ENCODE measurements at regions not wholly inside any gene's neighbourhood (a gene's known extent, or its start where the extent isn't known, plus 50 kb on each side); places are given as distances from the start of the nearest gene placed in this dataset.
"Not testable (repeated sequence)": the region's sequence is repeated elsewhere in the genome, so short reads cannot be mapped to it uniquely, and the experiment has no call there.

DNA sequence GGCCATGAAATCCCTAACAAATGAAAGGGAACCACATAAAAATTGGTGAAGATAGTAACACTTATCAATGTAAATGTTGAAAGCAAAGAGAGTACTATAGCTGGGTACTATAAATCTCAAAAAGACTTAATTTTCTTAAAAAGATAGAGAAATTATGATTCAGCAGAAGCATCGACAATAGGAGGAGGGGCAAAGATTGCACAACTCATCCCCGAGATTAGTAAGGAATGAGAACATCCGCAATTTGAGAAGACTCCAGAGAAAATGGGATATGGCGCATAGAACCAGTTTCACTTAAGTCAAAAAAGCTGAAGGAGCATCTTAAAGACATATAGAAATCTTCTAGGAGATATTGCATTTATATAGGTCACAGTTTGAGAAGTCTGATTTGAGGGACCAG lies 220.2 kb upstream of the SLC16A7 start:
- H3K4me3 ChIP-seq = no peak overlapping the region
- intact Hi-C loops (cut with DNase I) = no loop called here
- no peaks in the 10 kb centered on the region for H3K36me3 ChIP-seq
- H3K9me3 ChIP-seq = no peaks in the 10 kb centered on the region
- TF ChIP-seq CTCF (IDR thresholded peaks at IDR 0.05) = no peak
- H3K27me3 ChIP-seq = no peaks in the 10 kb centered on the region
- no peaks in the 10 kb centered on the region for H3K4me1 ChIP-seq
- DNase-seq = no peak
- no peak overlapping the region for H3K27ac ChIP-seq
- H3K9ac ChIP-seq (ENCODE audit: low read depth in 2 of 2, low read length in 2 of 2) = no peak overlapping the region

DNA sequence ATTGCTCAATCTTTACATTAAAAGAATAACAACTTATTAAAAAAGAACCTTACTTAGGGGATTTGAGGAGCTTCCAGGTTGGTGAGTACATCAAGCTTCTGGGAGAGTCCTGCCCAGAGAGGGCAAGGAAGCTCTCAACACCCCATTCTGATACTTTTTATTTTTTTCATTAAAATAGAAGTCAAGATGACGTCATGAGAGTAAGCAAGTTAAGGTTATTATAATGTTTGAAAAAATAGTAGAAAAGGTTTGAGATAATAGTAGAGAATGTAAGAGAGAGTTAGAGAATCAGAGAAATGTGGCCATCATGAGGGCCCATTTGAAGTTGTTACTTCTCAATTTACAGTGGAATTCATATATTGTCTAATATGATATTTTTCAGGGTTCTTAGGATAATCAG lies 221.0 kb upstream of the SLC16A7 start:
- no peaks in the 10 kb centered on the region for H3K36me3 ChIP-seq
- DNase-seq = no peak
- H3K4me1 ChIP-seq = no peaks in the 10 kb centered on the region
- H3K27ac ChIP-seq = no peak overlapping the region
- H3K9me3 ChIP-seq = no peaks in the 10 kb centered on the region
- no peak for TF ChIP-seq CTCF (IDR thresholded peaks at IDR 0.05)
- H3K9ac ChIP-seq (ENCODE audit: low read depth in 2 of 2, low read length in 2 of 2) = no peak overlapping the region
- intact Hi-C loops (cut with DNase I) = no loop called here
- H3K27me3 ChIP-seq = no peaks in the 10 kb centered on the region
- no peak overlapping the region for H3K4me3 ChIP-seq

- intact Hi-C loops (cut with DNase I) = no loop called here
- no peak overlapping the region for H3K9ac ChIP-seq (ENCODE audit: low read depth in 2 of 2, low read length in 2 of 2)
- H3K27ac ChIP-seq = no peak overlapping the region
- no peak for TF ChIP-seq CTCF (IDR thresholded peaks at IDR 0.05)
- no peak overlapping the region for H3K4me3 ChIP-seq
- H3K27me3 ChIP-seq = no peaks in the 10 kb centered on the region
- H3K9me3 ChIP-seq = no peaks in the 10 kb centered on the region
- no peaks in the 10 kb centered on the region for H3K36me3 ChIP-seq
- DNase-seq = no peak
- H3K4me1 ChIP-seq = no peaks in the 10 kb centered on the region
Observed at GRCh38 chr12:59372956-59373355, 222.9 kb upstream of the SLC16A7 start.

DNA sequence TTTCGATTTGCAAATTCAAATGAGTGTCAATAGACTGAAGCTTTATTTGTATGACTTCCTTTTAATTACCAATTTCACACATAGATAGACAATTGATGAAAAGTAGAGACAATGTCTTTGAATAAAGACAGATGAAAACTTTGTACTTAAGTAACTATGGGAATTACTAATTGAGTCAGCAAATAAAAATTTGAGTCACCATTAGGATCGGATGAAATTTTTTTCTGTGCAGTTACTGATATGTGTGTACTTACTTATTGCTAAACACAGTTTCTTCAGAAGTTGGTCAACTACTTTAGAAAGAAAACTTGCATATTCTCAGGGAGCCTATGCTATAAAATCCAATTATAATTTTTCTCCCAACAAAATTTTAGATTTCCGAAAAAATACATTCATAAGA lies 224.9 kb upstream of the SLC16A7 start:
- Histone ChIP-seq H3K36me3 (no peaks in the 10 kb centered on the region), H3K4me1 (no peaks in the 10 kb centered on the region), H3K9ac (ENCODE audit: low read depth in 2 of 2, low read length in 2 of 2) (no peak overlapping the region), H3K27ac (no peak overlapping the region), H3K4me3 (no peak overlapping the region), H3K9me3 (no peaks in the 10 kb centered on the region), H3K27me3 (no peaks in the 10 kb centered on the region)
- DNase-seq = no peak
- TF ChIP-seq CTCF (IDR thresholded peaks at IDR 0.05) = no peak
- intact Hi-C loops (cut with DNase I) = no loop called here

GRCh38 chr12:59365133-59365532 lies 230.7 kb upstream of the SLC16A7 start:
- no peaks in the 10 kb centered on the region for H3K27me3 ChIP-seq
- H3K4me3 ChIP-seq = no peak overlapping the region
- no peaks in the 10 kb centered on the region for H3K36me3 ChIP-seq
- H3K9me3 ChIP-seq = no peaks in the 10 kb centered on the region
- H3K27ac ChIP-seq = no peak overlapping the region
- no peaks in the 10 kb centered on the region for H3K4me1 ChIP-seq
- no peak overlapping the region for H3K9ac ChIP-seq (ENCODE audit: low read depth in 2 of 2, low read length in 2 of 2)
- no peak for DNase-seq
- intact Hi-C loops (cut with DNase I) = no loop called here
- no peak for TF ChIP-seq CTCF (IDR thresholded peaks at IDR 0.05)

DNA sequence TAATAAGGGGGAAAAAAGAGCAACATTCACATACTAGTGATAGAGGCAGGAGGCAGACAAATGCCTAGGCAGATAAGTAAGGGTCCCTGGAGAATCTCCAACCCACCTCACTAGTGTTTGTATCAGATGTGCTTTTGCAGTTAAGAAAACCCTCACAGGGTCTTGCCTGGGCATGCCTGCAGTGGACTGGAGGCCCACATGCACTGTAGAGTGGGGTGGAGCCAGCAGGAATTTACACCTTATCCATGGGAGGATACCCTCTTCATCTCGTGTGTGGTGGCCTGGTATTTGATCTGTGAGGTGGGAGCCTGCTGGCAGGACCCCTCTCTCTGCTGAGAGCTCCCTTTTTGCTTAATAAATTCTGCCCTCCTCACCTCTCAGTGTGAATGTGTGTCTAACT lies 238.0 kb upstream of the SLC16A7 start:
- no peaks in the 10 kb centered on the region for H3K36me3 ChIP-seq
- no peak overlapping the region for H3K4me3 ChIP-seq

GRCh38 chr12:59346248-59346647 lies 249.6 kb upstream of the SLC16A7 start:
- H3K9ac ChIP-seq (ENCODE audit: low read depth in 2 of 2, low read length in 2 of 2); intact Hi-C loops (cut with DNase I); H3K36me3 ChIP-seq; H3K27ac ChIP-seq; H3K4me3 ChIP-seq; H3K4me1 ChIP-seq; H3K9me3 ChIP-seq; H3K27me3 ChIP-seq; DNase-seq: not testable (repeated sequence)

More for the DNA sequence above, 238.0 kb upstream of the SLC16A7 start:
- Histone ChIP-seq H3K9me3 (no peaks in the 10 kb centered on the region), H3K4me1 (no peaks in the 10 kb centered on the region), H3K9ac (ENCODE audit: low read depth in 2 of 2, low read length in 2 of 2) (no peak overlapping the region), H3K27me3 (no peaks in the 10 kb centered on the region), H3K27ac (no peak overlapping the region)
- intact Hi-C loops (cut with DNase I) = no loop called here
- no peak for DNase-seq
- no peak for TF ChIP-seq CTCF (IDR thresholded peaks at IDR 0.05)

All from colonic mucosa (tissue), 4 donors.